GM12878 (cell line): ENCODE measurements at regions not wholly inside any gene's neighbourhood (a gene's known extent, or its start where the extent isn't known, plus 50 kb on each side); places are given as distances from the start of the nearest gene placed in this dataset.

ENCODE experiments used
- ATAC-seq: fragments of 200-7000 bp; cut with Tn5 transposase; 3 replicates; pipeline ENCODE4 v1.9.1; 2020; ENCODE audit warnings: mild to moderate bottlenecking, moderate library complexity
- BruUV-seq: library from RNA; stranded (reverse); fragments of 400-500 nt; replicated peaks from 2 replicates; lab custom pipeline; 2021; lab: Mats Ljungman, UMichigan
- CTCF ChIA-PET: fragments of 300-600 bp; sonication (Branson Sonifier 250); formaldehyde crosslinking; extraction: SDS; loops from one replicate; lab custom pipeline; 2021; ENCODE audit warnings: inconsistent platforms; lab: Yijun Ruan, JAX
- POLR2A ChIA-PET: fragments of 350-600 bp; formaldehyde crosslinking; extraction: SDS; loops from one replicate; lab custom pipeline; 2021; ENCODE audit warnings: inconsistent platforms; lab: Charles Lee
- RAD21 ChIA-PET: fragments of 300-600 bp; sonication (Branson Sonifier 250); formaldehyde crosslinking; loops from one replicate; lab custom pipeline; 2023; ENCODE audit warnings: antibody characterized with exemption; ENCODE audit not compliant: unreplicated experiment; lab: Charles Lee
- SMC1A ChIA-PET: fragments of 300-600 bp; sonication (Branson Sonifier 250); formaldehyde crosslinking; loops from one replicate; lab custom pipeline; 2023; ENCODE audit not compliant: unreplicated experiment, uncharacterized antibody; lab: Charles Lee
- DNase-seq: peaks from one replicate; pipeline ENCODE4 v3.0.0-alpha.2; 2011; ENCODE audit warnings: low read depth, low spot score
- FAIRE-seq: peaks from 3 replicates; lab custom pipeline; 2011; peaks lifted over from hg19 to GRCh38; lab: Jason Lieb, UNC
- H2AFZ ChIP-seq: 2 replicates; pipeline ENCODE4 v1.6.0; 2011; ENCODE audit warnings: low read depth, low read length, control low read depth; ENCODE audit not compliant: control insufficient read depth
- H3K27ac ChIP-seq: 2 replicates; pipeline ENCODE4 v1.5.1; 2011; ENCODE audit warnings: control low read depth; ENCODE audit not compliant: control insufficient read depth, insufficient read depth
- H3K27me3 ChIP-seq, 2 experiments: replicated peaks in 1 of 2; 2 replicates each; pipeline versions ENCODE4 v1.6.0 to v1.6.1; 2011; ENCODE audit warnings: low read length in 1 of 2; ENCODE audit not compliant: control insufficient read depth in 2 of 2, insufficient read depth in 2 of 2
- H3K36me3 ChIP-seq, 2 experiments: 2 replicates each; pipeline ENCODE4 v1.5.1; 2011; ENCODE audit warnings: low read length in 1 of 2; ENCODE audit not compliant: control insufficient read depth in 2 of 2, insufficient read depth in 2 of 2
- H3K4me1 ChIP-seq: 2 replicates; pipeline ENCODE4 v1.6.1; 2011; ENCODE audit warnings: mild to moderate bottlenecking, low read length, moderate library complexity, mixed read lengths; ENCODE audit not compliant: control insufficient read depth, insufficient read depth
- H3K4me2 ChIP-seq: 2 replicates; pipeline ENCODE4 v1.6.0; 2011; ENCODE audit warnings: control low read depth; ENCODE audit not compliant: control insufficient read depth, insufficient read depth
- H3K4me3 ChIP-seq: fragments of 200-600 bp; sonication (generic); 2 replicates; pipeline ENCODE4 v1.5.1; 2016
- H3K79me2 ChIP-seq: 2 replicates; pipeline ENCODE4 v1.6.0; 2011; ENCODE audit warnings: low read length; ENCODE audit not compliant: control insufficient read depth, insufficient read depth
- H3K9ac ChIP-seq: 2 replicates; pipeline ENCODE4 v1.8.0; 2011; ENCODE audit warnings: low read length, control low read depth, mixed read lengths; ENCODE audit not compliant: control insufficient read depth, insufficient read depth
- H3K9me3 ChIP-seq: replicated peaks from 3 replicates; pipeline ENCODE4 v1.5.1; 2011; ENCODE audit warnings: mild to moderate bottlenecking, low read length; ENCODE audit not compliant: control insufficient read depth, insufficient read depth
- H4K20me1 ChIP-seq: 2 replicates; pipeline ENCODE4 v1.6.0; 2011; ENCODE audit not compliant: control insufficient read depth, insufficient read depth
- ETV6 ChIP-seq, 2 experiments: fragments of 450-650 bp in 1 of 2; IDR thresholded peaks in 1 of 2; conservative IDR thresholded peaks in 1 of 2; 2 replicates each; pipeline ENCODE4 v1.6.1; 2014; ENCODE audit warnings: antibody characterized with exemption in 1 of 2, borderline replicate concordance in 1 of 2, low read depth in 1 of 2, mild to moderate bottlenecking in 1 of 2, moderate library complexity in 1 of 2
- IKZF2 ChIP-seq, 2 experiments: fragments of 450-650 bp; IDR thresholded peaks; 2 replicates each; pipeline ENCODE4 v1.6.1; 2017; ENCODE audit warnings: mild to moderate bottlenecking in 2 of 2, moderate library complexity in 2 of 2
- NFXL1 ChIP-seq: fragments of 450-650 bp; IDR thresholded peaks from 2 replicates; pipeline ENCODE4 v1.6.1; 2017; ENCODE audit warnings: antibody characterized with exemption, mild to moderate bottlenecking, borderline replicate concordance
- POLR2AphosphoS5 ChIP-seq: IDR thresholded peaks from 2 replicates; pipeline ENCODE4 v1.6.1; 2011; ENCODE audit warnings: mild to moderate bottlenecking, low read length, inconsistent platforms
- SIN3A ChIP-seq: IDR thresholded peaks from 2 replicates; pipeline ENCODE4 v1.6.1; 2012; ENCODE audit warnings: low read depth, low read length, improper control_type of control experiment
- SMC3 ChIP-seq: IDR thresholded peaks from 2 replicates; pipeline ENCODE4 v1.6.1; 2011; ENCODE audit warnings: low read length, improper control_type of control experiment, borderline replicate concordance
- WGBS: methylation state at CpG from one replicate; pipeline ENCODE4 v1.1.6; 2016; ENCODE audit warnings: low lambda C conversion rate; ENCODE audit not compliant: insufficient replicate concordance, insufficient coverage; ENCODE audit errors: missing lambda C conversion rate; 5-methylcytosine and 5-hydroxymethylcytosine counted together
- in situ Hi-C: fragments of 300-500 bp; cut with MboI; formaldehyde crosslinking; loops from 9 replicates; pipeline ENCODE4 v1.14.3; 2018; ENCODE audit warnings: mixed read lengths
- intact Hi-C: fragments of 100-400 bp; cut with micrococcal nuclease; formaldehyde crosslinking; loops from one replicate; pipeline ENCODE4 v1.14.2; 2022; ENCODE audit not compliant: unreplicated experiment
- TF ChIP-seq, protein P1 (sequence below): fragments of 450-650 bp; IDR thresholded peaks from 2 replicates; pipeline ENCODE4 v1.6.1; 2017; ENCODE audit warnings: borderline replicate concordance

DNA sequence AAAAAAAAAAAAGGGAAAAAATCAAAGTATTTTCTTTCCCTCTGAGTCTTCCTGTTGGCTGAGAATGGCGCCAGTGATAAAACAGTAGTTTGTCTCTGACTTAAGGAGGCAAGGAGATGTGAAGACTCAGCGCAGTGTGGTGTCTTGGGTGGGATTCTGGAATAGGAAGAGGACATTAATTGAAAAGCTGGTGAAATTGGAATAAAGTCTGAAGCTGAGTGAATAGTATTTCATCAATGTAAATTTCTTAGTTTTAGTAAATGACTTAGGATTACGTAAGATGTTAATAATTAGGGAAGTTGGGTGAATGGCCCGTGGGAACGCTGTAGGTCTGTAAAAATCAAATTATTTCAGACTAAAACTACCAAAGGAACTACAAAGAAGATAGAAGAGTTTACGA, 122.8 kb upstream of the ZNF217 start:
- Histone ChIP-seq H3K27ac (no peak overlapping the region), H3K9ac (no peak overlapping the region), H4K20me1 (no peaks in the 10 kb centered on the region), H3K27me3 (no peaks in the 10 kb centered on the region), H3K9me3 (no peaks in the 10 kb centered on the region), H3K79me2 (no peaks in the 10 kb centered on the region), H3K36me3 (no peaks in the 10 kb centered on the region), H3K4me3 (no peak overlapping the region), H3K4me2 (no peak overlapping the region), H3K4me1 (peaks cover 24% of the 10 kb centered on the region), H2AFZ (no peak overlapping the region)
- SMC1A ChIA-PET: interaction anchor here (1.0 to 2.3 kb wide), 5 partner anchors 9 to 63 kb away, joined by 3 to 18 read pairs (median 3); no protein-coding TSS in a partner anchor
- RAD21 ChIA-PET: interaction anchor here (0.8 to 1.1 kb wide), 2 partner anchors 9 to 348 kb away, joined by 3 to 4 read pairs; no protein-coding TSS in a partner anchor
- FAIRE-seq (no peak), DNase-seq (no peak), ATAC-seq (no peak)
- BruUV-seq: no TSS peak
- TF ChIP-seq SMC3: no peak
- no peak for TF ChIP-seq POLR2AphosphoS5
- TF ChIP-seq NFXL1: peak; percentile 81
- 0 out of 4 replicates have a peak, but pooled peaks of 1 of the 2 experiments have one; percentile 47 for TF ChIP-seq ETV6 (conservative IDR thresholded peaks at IDR 0.05 in 1 of 2, IDR thresholded peaks at IDR 0.05 in 1 of 2; ENCODE audit: borderline replicate concordance in 1 of 2, low read depth in 1 of 2)
- TF ChIP-seq, protein P1, sequence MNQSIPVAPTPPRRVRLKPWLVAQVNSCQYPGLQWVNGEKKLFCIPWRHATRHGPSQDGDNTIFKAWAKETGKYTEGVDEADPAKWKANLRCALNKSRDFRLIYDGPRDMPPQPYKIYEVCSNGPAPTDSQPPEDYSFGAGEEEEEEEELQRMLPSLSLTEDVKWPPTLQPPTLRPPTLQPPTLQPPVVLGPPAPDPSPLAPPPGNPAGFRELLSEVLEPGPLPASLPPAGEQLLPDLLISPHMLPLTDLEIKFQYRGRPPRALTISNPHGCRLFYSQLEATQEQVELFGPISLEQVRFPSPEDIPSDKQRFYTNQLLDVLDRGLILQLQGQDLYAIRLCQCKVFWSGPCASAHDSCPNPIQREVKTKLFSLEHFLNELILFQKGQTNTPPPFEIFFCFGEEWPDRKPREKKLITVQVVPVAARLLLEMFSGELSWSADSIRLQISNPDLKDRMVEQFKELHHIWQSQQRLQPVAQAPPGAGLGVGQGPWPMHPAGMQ: no peak
- TF ChIP-seq IKZF2 (IDR thresholded peaks at IDR 0.05): no peak
- no peak for TF ChIP-seq SIN3A
- WGBS: 90% methylated on average over 6 of the region's 6 CpGs
- POLR2A ChIA-PET: interaction anchor here (1.3 to 1.5 kb wide), 2 partner anchors 10 to 12 kb away, joined by 3 read pairs; no protein-coding TSS in a partner anchor
- in situ Hi-C loops (no loop called here), intact Hi-C loops (no loop called here)
- CTCF ChIA-PET: interaction anchor here (0.6 to 1.4 kb wide), 3 partner anchors 13 to 154 kb away, joined by 3 read pairs; no protein-coding TSS in a partner anchor
